DOHH2 (cell line): ENCODE measurements at regions not wholly inside any gene's neighbourhood (a gene's known extent, or its start where the extent isn't known, plus 50 kb on each side); places are given as distances from the start of the nearest gene placed in this dataset.

Source experiments
- H3F3A ChIP-seq: fragments of 200-600 bp; sonication (generic), shearing (Covaris generic); 2 replicates; pipeline ENCODE4 v1.6.0; 2016; ENCODE audit warnings: antibody characterized with exemption, mild to moderate bottlenecking; ENCODE audit not compliant: control insufficient read depth, insufficient read depth
- H3K27ac ChIP-seq: fragments of 200-600 bp; sonication (generic); 2 replicates; pipeline ENCODE4 v1.5.1; 2014; ENCODE audit warnings: low read depth, mild to moderate bottlenecking, low read length, moderate library complexity
- H3K27me3 ChIP-seq: fragments of 200-600 bp; sonication (generic); 2 replicates; pipeline ENCODE4 v1.6.1; 2014; ENCODE audit warnings: mild to moderate bottlenecking, low read length, mixed read lengths; ENCODE audit not compliant: control insufficient read depth
- H3K36me3 ChIP-seq: fragments of 200-600 bp; sonication (generic); 2 replicates; pipeline ENCODE4 v1.6.1; 2014; ENCODE audit warnings: mild to moderate bottlenecking, low read length, moderate library complexity, mixed read lengths; ENCODE audit not compliant: control insufficient read depth
- H3K4me1 ChIP-seq: fragments of 200-600 bp; sonication (generic); 2 replicates; pipeline ENCODE4 v1.6.1; 2014; ENCODE audit warnings: mild to moderate bottlenecking, low read length, mixed read lengths; ENCODE audit not compliant: control insufficient read depth
- H3K4me2 ChIP-seq: fragments of 200-600 bp; sonication (generic); 2 replicates; pipeline ENCODE4 v1.6.0; 2014; ENCODE audit warnings: mild to moderate bottlenecking, low read length, moderate library complexity
- H3K4me3 ChIP-seq: fragments of 200-600 bp; sonication (generic); 2 replicates; pipeline ENCODE4 v1.5.1; 2014; ENCODE audit warnings: mild to moderate bottlenecking, low read length, mixed read lengths
- H3K79me2 ChIP-seq: fragments of 200-600 bp; sonication (generic); 2 replicates; pipeline ENCODE4 v1.6.1; 2014; ENCODE audit warnings: mild to moderate bottlenecking, low read length, mixed read lengths; ENCODE audit not compliant: control insufficient read depth
- H3K9me2 ChIP-seq: fragments of 200-600 bp; sonication (generic); replicated peaks from 2 replicates; pipeline ENCODE4 v1.6.1; 2014; ENCODE audit warnings: mild to moderate bottlenecking, low read length, mixed read lengths; ENCODE audit not compliant: control insufficient read depth
- H3K9me3 ChIP-seq: fragments of 200-600 bp; sonication (generic); 2 replicates; pipeline ENCODE4 v1.6.1; 2014; ENCODE audit warnings: antibody characterized with exemption, low read length, mixed read lengths; ENCODE audit not compliant: control insufficient read depth, insufficient read depth
- H4K20me1 ChIP-seq: fragments of 200-600 bp; sonication (generic); 2 replicates; pipeline ENCODE4 v1.6.0; 2014; ENCODE audit warnings: low read depth, mild to moderate bottlenecking, antibody characterized with exemption, low read length, moderate library complexity; ENCODE audit not compliant: control insufficient read depth, insufficient read depth
- CTCF ChIP-seq: fragments of 200-600 bp; sonication (generic); IDR thresholded peaks from one replicate; pipeline ENCODE4 v1.5.1; 2014; ENCODE audit warnings: antibody characterized with exemption, mild to moderate bottlenecking, low read depth, low read length; ENCODE audit not compliant: poor library complexity, severe bottlenecking
- EZH2phosphoT487 ChIP-seq: fragments of 200-600 bp; sonication (generic); IDR thresholded peaks from 2 replicates; pipeline ENCODE4 v1.6.1; 2017; ENCODE audit warnings: borderline replicate concordance, mild to moderate bottlenecking, antibody characterized with exemption, low read length, moderate library complexity, mixed read lengths

- Histone ChIP-seq H3K4me2 (no peak overlapping the region), H4K20me1 (no peaks in the 10 kb centered on the region), H3F3A (no peaks in the 10 kb centered on the region), H3K27me3 (no peaks in the 10 kb centered on the region), H3K27ac (no peak overlapping the region), H3K4me1 (no peaks in the 10 kb centered on the region), H3K9me3 (no peaks in the 10 kb centered on the region), H3K79me2 (no peaks in the 10 kb centered on the region), H3K9me2 (no peaks in the 10 kb centered on the region), H3K36me3 (no peaks in the 10 kb centered on the region), H3K4me3 (no peak overlapping the region)
- TF ChIP-seq CTCF (no peak), EZH2phosphoT487 (no peak)
Measured at GRCh38 chr2:190771726-190772125, 108.9 kb upstream of the GLS start.

GRCh38 chr2:190780594-190780993 is 100.0 kb upstream of the GLS start:
- TF ChIP-seq EZH2phosphoT487 = no peak
- no peak for TF ChIP-seq CTCF

GRCh38 chr2:190781604-190782198 is 98.9 kb upstream of the GLS start:
- no peak overlapping the region for H3K27ac ChIP-seq
- no peaks in the 10 kb centered on the region for H3K4me1 ChIP-seq
- peaks cover 3% of the 10 kb centered on the region; the same call in 1 of the 2 replicates for H3K27me3 ChIP-seq
- H3K9me2 ChIP-seq = no peaks in the 10 kb centered on the region
- peaks cover 4% of the 10 kb centered on the region for H3K9me3 ChIP-seq
- H3K36me3 ChIP-seq = no peaks in the 10 kb centered on the region
- no peaks in the 10 kb centered on the region for H4K20me1 ChIP-seq
- no peaks in the 10 kb centered on the region for H3K79me2 ChIP-seq
- no peak for TF ChIP-seq CTCF
- no peak overlapping the region for H3K4me3 ChIP-seq
- H3K4me2 ChIP-seq = no peak overlapping the region
- H3F3A ChIP-seq = no peaks in the 10 kb centered on the region

More at GRCh38 chr2:190780594-190780993, 100.0 kb upstream of the GLS start:
- Histone ChIP-seq H3F3A (no peaks in the 10 kb centered on the region), H3K4me3 (no peak overlapping the region), H3K4me2 (no peak overlapping the region), H3K9me2 (no peaks in the 10 kb centered on the region), H3K9me3 (peaks cover 4% of the 10 kb centered on the region), H4K20me1 (no peaks in the 10 kb centered on the region), H3K79me2 (no peaks in the 10 kb centered on the region), H3K36me3 (no peaks in the 10 kb centered on the region), H3K4me1 (no peaks in the 10 kb centered on the region), H3K27me3 (peaks cover 3% of the 10 kb centered on the region; the same call in 1 of the 2 replicates), H3K27ac (no peak overlapping the region)

GRCh38 chr2:190782264-190782663 is 98.4 kb upstream of the GLS start:
- Histone ChIP-seq H3K4me3 (no peak overlapping the region), H3K27ac (no peak overlapping the region), H3K27me3 (peaks cover 3% of the 10 kb centered on the region; the same call in 1 of the 2 replicates), H3K4me1 (no peaks in the 10 kb centered on the region), H3K9me3 (peaks cover 4% of the 10 kb centered on the region), H3K4me2 (no peak overlapping the region), H3K79me2 (no peaks in the 10 kb centered on the region), H4K20me1 (no peaks in the 10 kb centered on the region), H3F3A (no peaks in the 10 kb centered on the region), H3K36me3 (no peaks in the 10 kb centered on the region), H3K9me2 (no peaks in the 10 kb centered on the region)
- TF ChIP-seq CTCF = no peak
- TF ChIP-seq EZH2phosphoT487 = no peak
